Colonic mucosa (tissue), 4 donors: ENCODE measurements at regions not wholly inside any gene's neighbourhood (a gene's known extent, or its start where the extent isn't known, plus 50 kb on each side); places are given as distances from the start of the nearest gene placed in this dataset.

Source experiments
- DNase-seq: peaks from one replicate; pipeline ENCODE4 v3.0.0-alpha.2; 2020
- H3K27ac ChIP-seq: fragments of 200-600 bp; one replicate; pipeline ENCODE4 v1.8.0; 2021
- H3K27me3 ChIP-seq: fragments of 200-600 bp; one replicate; pipeline ENCODE4 v1.8.0; 2021
- H3K36me3 ChIP-seq: fragments of 200-600 bp; one replicate; pipeline ENCODE4 v1.8.0; 2021
- H3K4me1 ChIP-seq: fragments of 200-600 bp; one replicate; pipeline ENCODE4 v1.8.0; 2021; ENCODE audit warnings: mild to moderate bottlenecking
- H3K4me3 ChIP-seq: fragments of 200-600 bp; one replicate; pipeline ENCODE4 v1.8.0; 2021
- H3K9ac ChIP-seq, 2 donors: one replicate each; pipeline ENCODE4 v1.7.0; 2013; ENCODE audit warnings: control low read depth in 2 of 2, low read depth in 2 of 2, low read length in 2 of 2
- H3K9me3 ChIP-seq: fragments of 200-600 bp; one replicate; pipeline ENCODE4 v1.8.0; 2021
- CTCF ChIP-seq: fragments of 200-600 bp; IDR thresholded peaks from one replicate; pipeline ENCODE4 v1.8.0; 2022; ENCODE audit warnings: antibody characterized with exemption, mild to moderate bottlenecking
- intact Hi-C: fragments of 100-400 bp; cut with DNase I; formaldehyde crosslinking; loops from one replicate; pipeline ENCODE4 v1.14.1; 2022
- donor health status: healthy.
- donor health status: DM: no; HTN: no; CAD: no.
- donor health status: DM: no; HTN: no; CAD: no.

- Histone ChIP-seq H3K27ac (no peak overlapping the region), H3K9me3 (no peaks in the 10 kb centered on the region), H3K4me3 (no peak overlapping the region), H3K4me1 (no peaks in the 10 kb centered on the region), H3K27me3 (no peaks in the 10 kb centered on the region), H3K36me3 (no peaks in the 10 kb centered on the region), H3K9ac (no peak overlapping the region)
- TF ChIP-seq CTCF, result no peak
- intact Hi-C loops, result no loop called here
- DNase-seq, result no peak
These were observed 92.2 kb upstream of the AKR1E2 start for GRCh38 chr10:4733843-4734224.

GRCh38 chr10:4733150-4733842, 92.7 kb upstream of the AKR1E2 start:
- H3K4me1 ChIP-seq, result no peaks in the 10 kb centered on the region
- no peak overlapping the region for H3K9ac ChIP-seq
- H3K27ac ChIP-seq, result no peak overlapping the region
- intact Hi-C loops, result no loop called here
- no peak for TF ChIP-seq CTCF
- H3K27me3 ChIP-seq, result no peaks in the 10 kb centered on the region
- no peak for DNase-seq
- no peak overlapping the region for H3K4me3 ChIP-seq
- H3K9me3 ChIP-seq, result no peaks in the 10 kb centered on the region
- H3K36me3 ChIP-seq, result no peaks in the 10 kb centered on the region

GRCh38 chr10:4730998-4731397, 95.0 kb upstream of the AKR1E2 start:
- Histone ChIP-seq H3K27me3 (no peaks in the 10 kb centered on the region), H3K36me3 (no peaks in the 10 kb centered on the region), H3K4me1 (no peaks in the 10 kb centered on the region), H3K9me3 (no peaks in the 10 kb centered on the region), H3K27ac (no peak overlapping the region), H3K9ac (no peak overlapping the region), H3K4me3 (no peak overlapping the region)
- intact Hi-C loops, result no loop called here
- TF ChIP-seq CTCF, result no peak
- DNase-seq, result no peak

- Histone ChIP-seq H3K4me1 (peaks cover 4% of the 10 kb centered on the region), H3K9me3 (no peaks in the 10 kb centered on the region), H3K9ac (no peak overlapping the region), H3K4me3 (no peak overlapping the region), H3K27me3 (no peaks in the 10 kb centered on the region), H3K27ac (no peak overlapping the region), H3K36me3 (no peaks in the 10 kb centered on the region)
- TF ChIP-seq CTCF, result no peak
- intact Hi-C loops, result no loop called here
- no peak for DNase-seq
These were observed 99.9 kb upstream of the AKR1E2 start for GRCh38 chr10:4725917-4726606.

- Histone ChIP-seq H3K27ac (no peak overlapping the region), H3K4me1 (peaks cover 4% of the 10 kb centered on the region), H3K9me3 (no peaks in the 10 kb centered on the region), H3K4me3 (no peak overlapping the region), H3K9ac (no peak overlapping the region), H3K36me3 (no peaks in the 10 kb centered on the region), H3K27me3 (no peaks in the 10 kb centered on the region)
- intact Hi-C loops, result no loop called here
- TF ChIP-seq CTCF, result no peak
- DNase-seq, result no peak
These were observed 102.1 kb upstream of the AKR1E2 start for GRCh38 chr10:4723860-4724259.
